ENCODE measurements at regions not wholly inside any gene's neighbourhood (a gene's known extent, or its start where the extent isn't known, plus 50 kb on each side); places are given as distances from the start of the nearest gene placed in this dataset.

DNA sequence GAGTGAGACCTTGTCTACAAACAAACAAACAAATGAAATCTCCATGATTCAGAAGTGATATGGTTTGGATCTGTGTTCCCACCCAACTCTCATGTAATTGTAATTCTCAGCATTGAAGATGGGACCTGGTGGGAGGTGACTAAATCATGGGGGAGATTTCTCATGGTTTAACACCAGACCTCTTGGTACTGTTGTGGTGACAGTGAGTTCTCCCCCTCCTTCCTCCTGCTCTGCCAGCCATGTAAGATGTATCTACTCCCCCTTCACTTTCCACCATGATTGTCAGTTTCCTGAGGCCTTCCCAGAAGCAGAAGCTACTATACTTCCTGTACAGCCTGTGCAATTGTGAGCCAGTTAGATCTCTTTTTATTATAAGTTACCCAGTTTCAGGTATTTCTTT lies 438.4 kb upstream of the THBS1 start:
- no peak for DNase-seq (ENCODE audit: low read depth in 2 of 2)

DNA sequence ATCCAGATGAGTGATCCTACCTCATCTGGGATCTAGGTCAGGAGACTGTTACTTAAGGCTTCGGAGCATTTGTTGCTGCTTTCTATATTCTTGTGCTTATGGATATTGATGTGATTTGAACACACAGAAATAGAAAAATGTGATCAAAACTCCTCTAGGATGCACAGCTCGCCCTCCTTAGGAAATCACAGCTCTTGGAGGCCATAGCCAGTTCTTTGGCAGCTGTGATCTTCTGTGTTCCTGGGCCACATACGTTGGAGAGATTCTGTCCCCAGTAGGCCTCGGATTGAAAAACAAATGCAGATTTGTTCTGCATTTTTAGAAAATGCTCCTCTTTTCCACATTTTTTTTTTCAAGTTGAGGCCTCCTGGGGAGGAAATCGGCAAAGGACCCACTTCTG lies 437.4 kb upstream of the THBS1 start:
- no peak for DNase-seq (ENCODE audit: low read depth in 2 of 2)

DNA sequence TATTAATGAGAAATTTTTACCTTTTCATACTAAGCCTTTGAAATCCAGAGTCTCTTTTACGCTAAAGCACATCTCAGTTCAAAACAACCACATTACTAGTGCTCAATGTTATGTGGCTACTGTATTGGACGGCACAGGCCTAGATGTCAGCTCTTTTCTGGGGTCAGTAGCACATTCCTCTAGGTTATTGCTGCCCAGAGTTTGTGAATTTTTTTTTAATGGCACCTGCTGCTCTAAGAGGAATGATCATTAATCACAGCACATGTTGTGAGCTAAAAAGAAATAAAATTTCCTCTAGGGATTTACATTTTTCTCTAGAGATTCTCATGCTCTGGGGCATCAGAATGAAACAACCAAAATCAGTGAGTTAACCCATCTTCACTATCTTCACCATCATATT lies 436.8 kb upstream of the THBS1 start:
- DNase-seq (ENCODE audit: low read depth in 2 of 2) = no peak

DNA sequence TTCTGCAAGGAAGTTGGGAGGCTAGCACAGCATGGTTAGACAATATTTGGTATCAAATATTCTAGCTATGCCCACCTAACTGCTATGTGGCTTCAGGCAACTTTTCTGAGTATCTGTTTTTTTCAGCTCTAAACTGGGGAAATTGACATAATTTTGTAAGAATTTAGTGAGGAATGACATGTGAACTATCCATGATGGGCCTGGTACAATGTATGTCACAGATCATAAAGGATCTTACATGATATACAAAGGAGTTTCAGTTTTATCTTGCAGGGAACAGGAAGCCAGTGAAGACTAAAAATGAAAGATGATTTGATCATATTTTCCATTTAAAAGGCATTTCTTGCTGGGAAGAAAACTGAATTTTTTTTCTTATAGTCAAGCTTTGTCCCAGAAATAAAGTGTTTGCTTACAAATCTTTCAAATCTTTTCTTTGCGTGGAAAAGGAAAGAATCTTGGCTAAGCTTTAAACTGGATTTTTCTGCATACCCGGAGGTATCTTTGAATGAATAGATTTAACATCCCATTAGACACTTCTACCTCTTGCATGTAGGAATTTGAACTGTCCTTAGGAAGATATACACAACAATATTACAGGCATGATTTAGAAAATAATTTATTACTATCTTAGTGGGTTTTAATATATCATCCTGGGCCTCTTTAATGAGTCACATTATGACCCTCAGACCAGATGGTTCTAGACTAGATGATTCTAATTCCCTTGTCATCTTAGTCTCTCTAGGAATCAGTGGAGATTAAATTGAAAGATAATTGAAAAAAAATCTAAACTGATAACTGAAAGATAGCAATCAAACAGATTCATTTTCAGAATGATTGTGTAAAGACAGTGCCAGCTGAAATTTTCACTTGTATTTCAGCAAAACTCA lies 436.0 kb upstream of the THBS1 start:
- no peak for DNase-seq (ENCODE audit: low read depth in 2 of 2)

DNA sequence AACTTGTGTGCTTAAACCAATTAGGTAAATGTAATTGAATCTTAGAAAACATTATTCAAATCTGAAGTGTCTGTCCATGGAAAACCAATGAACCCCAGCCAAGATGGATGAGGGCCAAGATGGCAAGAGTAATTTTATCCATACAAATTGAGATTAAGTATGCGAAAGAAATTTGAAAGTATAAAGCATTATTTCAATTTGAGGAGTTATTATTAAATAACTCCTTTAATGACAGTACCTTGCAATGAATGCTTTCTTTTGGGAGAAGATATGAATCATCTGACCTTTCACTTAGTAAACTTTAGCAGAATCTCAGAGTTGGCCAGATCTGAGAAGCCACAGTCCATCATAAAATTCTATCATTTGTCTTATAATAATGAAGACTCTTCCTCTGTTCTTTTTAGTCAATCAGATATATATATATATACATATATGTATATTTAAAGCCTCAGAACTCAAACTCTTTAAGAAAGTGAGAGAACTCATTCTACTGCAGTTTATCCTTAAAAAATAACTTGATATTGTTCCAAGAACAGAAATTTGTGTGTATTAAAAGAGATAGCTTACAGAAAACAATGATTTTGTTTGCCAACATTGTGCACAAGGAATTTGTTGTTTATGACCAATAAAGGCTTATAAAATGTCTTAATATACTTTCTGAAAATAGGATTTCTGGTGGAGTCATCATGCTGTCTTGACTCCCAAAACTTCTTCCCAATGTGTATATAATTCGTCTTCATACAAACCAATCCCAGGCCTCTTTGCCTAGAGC lies 434.8 kb upstream of the THBS1 start:
- peak in 1 of 2 donors; percentile 57 for DNase-seq (ENCODE audit: low read depth in 2 of 2)

DNA sequence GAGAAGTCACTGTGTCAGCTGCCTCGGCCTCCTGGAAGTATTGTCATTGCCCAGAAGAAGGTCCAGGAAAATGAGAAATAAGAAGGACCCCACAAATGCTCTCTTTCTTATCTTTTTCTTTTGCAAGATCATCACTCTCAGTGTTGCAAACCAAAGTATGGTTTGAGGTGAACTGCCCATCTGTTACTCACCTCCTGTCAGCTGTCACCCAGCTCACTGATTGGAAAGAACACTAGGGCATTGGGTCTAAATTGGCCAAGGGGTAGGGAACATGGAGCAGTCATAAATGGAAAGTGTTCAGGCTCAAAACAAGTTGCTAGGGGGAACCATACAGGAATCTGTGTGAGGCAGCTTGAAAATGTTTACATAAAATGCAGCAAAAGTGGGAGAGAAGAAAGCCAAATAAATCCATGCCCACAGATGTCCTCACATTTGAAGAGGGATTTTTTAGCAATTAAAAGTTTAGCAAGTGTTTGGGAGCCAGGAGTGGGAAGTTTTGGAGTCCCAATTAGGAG lies 431.2 kb upstream of the THBS1 start:
- no peak for DNase-seq (ENCODE audit: low read depth in 2 of 2)

DNA sequence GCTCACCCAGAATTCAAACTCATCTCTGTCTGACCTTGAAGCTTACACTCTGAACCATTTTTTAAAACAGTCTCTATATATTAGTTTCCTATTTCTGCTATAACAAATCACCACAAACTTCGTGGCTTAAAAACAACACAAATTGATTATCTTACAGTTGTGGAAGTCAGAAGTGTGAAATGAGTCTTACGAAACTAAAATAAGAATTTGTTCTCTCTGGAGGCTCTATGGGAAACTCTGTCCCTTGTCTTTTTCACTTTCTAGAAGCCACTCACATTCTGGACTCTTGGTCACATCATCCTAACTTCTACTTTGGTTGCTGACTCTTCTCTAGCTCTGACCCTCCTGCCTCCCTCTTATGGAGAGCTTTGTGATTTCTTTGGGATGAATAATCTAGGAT lies 429.3 kb upstream of the THBS1 start:
- DNase-seq (ENCODE audit: low read depth in 2 of 2) = no peak

DNA sequence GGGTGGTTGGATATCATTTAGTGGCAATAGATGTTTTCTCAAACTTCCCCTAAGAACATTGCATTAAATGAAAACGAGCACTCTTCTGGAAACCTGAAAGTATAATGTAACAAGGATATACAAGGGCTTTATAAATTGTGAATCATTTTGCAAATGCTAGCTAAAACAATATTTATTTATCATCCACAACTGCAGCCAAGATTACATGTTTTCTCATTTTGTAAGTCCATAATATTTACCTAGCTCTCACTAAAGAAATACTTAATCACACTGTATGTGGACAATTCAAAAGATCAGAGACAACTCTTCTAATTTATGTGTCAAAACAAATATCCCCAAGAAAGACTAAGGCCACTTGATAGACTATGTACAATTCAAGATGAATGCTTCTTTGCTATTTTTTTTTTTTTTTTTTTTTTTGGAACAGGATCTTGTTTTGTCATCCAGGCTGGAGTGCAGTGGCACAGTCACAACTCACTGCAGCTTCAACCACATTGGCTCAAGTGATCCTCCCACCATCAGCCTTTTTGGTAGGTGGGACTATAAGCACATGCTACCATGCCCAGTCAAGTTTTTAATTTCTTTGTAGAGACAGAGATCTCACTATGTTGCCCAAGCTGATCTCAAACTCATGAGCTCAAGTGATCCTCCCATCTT lies 427.7 kb upstream of the THBS1 start:
- DNase-seq (ENCODE audit: low read depth in 2 of 2) = no peak

DNA sequence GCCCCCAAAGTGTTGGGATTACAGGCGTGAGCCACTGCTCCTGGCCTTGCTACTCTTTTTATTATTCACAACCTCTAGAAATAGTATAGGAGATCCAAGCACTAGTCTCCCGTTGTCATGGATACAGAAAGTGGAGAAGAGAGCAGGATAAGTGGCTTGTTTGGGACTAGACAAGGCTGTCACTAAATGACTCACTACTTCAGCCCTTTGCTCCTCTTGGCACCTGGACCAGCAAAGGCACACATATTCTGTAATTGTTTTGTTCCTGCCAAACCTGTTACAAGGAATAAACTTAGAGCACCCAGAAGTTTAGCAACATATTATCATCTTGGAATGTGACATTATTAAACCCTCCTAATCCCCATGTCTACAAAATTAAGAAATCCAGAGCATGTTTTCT lies 427.2 kb upstream of the THBS1 start:
- DNase-seq (ENCODE audit: low read depth in 2 of 2) = peak in 1 of 2 donors; percentile 16

DNA sequence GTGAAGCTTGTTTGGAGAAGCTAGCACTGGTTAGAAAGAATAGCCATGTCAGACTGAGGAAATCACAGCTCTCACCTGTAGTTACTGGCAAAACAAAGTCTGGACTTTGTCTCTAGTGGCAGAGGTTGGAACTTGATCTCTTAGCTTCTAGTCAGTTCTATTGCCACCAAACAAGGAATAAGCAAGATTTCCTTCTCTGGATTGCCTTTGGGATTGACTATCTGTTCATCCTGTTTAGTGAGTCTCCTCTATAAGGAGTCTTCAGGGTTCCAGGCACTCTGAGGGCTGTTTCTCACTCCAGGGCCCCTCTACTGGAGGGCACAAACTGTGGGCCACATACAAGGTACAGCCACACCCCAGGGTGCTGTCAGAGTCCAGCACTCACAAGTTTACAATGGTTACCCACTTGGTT lies 426.6 kb upstream of the THBS1 start:
- DNase-seq (ENCODE audit: low read depth in 2 of 2) = no peak

DNA sequence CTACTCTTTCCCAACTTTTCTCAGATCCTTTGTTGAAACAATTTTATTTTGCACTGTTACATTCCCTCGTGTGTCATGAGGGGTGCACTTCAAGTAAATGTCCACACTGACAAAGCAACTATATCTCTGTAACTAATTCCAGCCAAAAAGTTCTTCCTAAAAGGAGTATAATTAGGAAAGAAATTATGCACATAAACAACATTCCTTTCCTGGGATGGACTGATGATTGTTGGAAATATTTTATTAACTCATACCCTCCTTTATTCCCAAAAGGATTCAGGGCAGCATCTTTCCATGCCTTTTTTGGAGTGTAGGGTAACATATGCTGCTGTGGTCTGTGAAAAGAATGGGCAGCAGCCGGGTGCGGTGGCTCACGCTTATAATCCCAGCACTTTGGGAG lies 426.1 kb upstream of the THBS1 start:
- no peak for DNase-seq (ENCODE audit: low read depth in 2 of 2)

DNA sequence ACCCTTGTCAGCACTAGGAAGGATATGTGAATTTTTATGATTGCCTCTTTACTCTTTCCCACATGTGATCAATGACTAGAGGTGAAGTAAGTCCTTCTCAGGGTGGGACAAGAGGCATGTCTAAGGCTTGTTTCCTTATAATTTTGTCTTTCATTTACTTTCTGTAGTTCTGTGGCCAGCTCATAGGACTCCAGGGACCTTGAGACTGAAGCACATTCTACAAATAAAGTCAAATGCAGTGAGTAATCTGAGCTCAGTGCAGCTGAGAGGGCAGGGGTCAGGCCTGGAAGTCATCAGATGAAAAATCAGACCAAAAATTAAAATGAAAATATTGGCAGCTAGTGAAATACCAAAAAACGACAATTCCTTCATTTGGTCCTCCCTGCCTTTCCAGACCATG lies 424.7 kb upstream of the THBS1 start:
- no peak for DNase-seq (ENCODE audit: low read depth in 2 of 2)

DNA sequence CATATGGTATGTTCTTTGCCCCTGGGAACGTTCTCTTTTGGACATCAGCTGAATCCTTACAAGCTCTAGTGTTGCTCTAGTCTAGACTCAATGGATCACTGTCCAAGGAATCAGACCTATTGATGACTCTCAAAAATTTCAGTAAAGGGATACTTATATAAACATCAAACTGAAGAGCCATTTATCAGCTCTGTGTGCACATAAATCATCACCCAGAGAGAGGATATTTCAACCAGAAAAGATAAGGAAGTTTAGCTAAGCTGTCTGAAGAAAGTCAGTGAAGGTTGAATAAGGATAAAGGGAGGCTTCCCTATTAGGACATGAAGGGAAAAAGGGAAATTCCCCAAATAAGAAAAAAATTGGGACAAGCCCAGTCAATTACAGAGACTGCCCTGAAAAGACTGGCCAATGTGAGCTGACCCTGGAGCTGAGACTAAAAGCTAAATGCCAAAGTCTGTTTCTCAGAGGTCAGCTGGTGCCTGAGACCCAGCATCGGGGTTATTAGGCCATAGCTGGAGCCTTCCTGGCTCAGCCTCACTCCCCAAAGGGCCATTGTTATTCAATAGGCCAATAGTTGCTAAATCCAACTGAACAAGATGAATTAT lies 424.1 kb upstream of the THBS1 start:
- DNase-seq (ENCODE audit: low read depth in 2 of 2) = no peak

DNA sequence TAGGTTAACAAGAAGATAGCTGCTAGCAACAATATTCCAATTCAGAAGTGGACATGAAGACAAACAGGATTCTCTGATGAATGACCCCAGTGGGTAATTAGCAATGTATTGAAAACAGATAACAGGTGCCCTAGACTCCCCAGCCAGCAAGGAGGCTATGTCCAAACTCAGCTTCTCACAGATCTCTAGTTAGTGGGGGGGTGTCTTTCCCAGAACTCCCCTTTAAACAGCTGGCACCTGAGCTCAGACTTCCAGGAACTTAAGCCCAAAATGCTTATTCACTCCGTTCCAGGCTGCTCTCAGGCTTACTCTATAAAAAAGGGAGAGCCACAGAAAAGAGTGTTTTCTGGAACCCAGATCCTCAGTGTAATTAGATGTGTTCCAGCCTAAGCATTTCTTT lies 423.0 kb upstream of the THBS1 start:
- no peak for DNase-seq (ENCODE audit: low read depth in 2 of 2)

DNA sequence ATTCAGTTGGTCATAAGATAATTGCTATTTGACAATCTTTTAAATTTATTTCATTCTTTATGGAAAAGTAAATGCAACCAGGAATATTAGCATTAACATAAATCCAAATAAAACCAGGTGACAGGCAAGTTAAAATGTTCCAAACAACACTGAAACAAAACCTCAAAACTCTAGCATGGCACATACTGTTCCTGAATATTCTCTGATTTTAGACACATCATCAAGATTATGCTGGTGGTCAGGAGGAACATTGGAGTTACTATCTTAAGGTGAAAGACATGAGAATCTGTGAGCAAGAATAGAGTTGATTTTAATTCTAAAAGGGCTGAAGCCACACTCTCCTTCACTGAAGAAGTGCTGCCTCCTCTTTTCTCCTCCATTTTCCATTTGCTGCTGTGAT lies 421.0 kb upstream of the THBS1 start:
- DNase-seq (ENCODE audit: low read depth in 2 of 2) = no peak

DNA sequence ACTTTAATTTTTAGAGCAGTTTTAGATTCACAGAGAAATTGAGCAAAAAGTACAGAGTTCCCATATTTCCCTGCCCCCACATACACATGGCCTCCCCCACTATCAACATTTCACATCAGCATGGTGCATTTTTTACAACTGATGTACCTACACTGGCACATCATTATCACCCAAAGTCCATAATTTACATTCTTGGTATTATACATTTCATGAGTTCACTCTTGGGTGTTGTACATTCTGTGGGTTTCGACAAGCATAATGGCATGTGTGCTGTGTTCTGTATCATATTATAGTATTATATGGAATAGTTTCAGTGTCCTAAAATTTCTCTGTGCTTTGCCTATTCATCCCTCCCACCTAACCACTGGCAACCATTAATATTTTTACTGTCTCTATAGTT lies 419.8 kb upstream of the THBS1 start:
- DNase-seq (ENCODE audit: low read depth in 2 of 2) = no peak

DNA sequence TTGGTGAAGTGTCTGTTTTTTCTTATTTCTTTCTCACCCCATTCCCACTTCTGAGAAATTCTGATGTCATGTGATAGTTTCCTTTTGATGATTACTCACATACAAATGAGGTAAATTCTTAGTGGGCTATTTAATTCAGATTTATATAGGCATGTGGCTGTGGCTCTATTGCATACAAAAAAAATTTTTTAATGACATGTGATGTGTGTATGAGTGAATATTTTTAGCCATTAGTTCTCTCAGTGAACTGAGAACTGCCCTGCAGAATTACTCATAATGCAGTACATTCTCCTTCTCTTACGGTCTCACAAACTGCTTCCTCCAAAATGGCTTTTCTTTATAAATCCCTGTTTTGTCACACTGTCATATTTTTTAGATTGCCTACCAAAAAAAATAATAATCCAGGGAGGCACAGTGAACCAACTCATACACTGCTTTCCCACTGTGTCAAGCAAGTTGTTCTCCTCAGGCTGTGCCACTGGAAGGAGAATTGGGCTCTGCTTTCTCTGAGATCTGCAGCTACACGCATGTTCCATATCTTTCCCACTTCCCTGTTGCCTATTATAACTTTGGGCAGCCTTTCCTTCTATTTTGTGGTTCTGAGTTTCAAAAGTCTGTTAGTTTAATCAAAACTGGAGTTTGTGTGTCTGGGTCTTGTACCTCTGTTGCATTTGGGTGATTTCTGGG lies 415.7 kb upstream of the THBS1 start:
- DNase-seq (ENCODE audit: low read depth in 2 of 2) = peak in 1 of 2 donors; percentile 39

DNA sequence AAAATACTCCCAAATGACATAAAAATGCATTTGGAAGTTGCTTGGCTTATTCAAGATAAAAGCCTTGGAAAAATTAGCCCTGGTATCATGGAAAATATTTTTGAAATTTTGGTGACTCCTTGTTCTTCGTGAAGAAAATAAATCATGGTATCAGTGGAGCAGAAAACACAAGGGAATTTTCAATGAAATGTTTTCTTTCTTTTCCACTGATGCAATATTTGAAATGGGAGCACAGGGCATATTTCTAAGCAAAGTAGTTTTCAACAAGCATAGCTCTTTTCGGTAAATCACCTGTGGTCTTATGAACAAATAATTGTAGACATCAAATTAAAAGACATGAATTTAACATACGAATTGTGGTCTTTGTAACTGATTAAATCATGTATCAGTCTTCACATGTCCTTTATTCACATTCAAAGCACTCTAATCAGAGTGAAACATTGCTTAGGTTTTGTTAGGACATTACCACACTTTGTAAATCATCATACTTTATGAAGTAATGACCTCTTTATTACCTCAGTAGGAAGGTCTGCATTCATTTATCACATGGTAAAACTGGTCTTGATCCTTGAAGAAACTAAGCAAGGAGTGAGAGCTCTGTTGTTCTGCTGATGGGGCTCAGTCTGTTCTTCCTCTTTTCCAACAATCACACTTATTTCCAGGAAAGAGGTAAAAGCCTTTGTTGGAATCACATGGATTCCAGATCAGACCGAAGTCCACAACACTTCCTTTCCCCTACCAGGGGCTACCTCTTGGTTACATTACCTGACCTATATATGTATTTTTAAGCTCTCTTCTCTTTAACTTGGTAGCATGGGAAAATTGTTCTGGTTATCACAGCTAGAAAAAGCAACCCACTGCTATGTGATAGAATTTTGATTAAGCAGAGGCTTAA lies 413.5 kb upstream of the THBS1 start:
- DNase-seq (ENCODE audit: low read depth in 2 of 2) = no peak

DNA sequence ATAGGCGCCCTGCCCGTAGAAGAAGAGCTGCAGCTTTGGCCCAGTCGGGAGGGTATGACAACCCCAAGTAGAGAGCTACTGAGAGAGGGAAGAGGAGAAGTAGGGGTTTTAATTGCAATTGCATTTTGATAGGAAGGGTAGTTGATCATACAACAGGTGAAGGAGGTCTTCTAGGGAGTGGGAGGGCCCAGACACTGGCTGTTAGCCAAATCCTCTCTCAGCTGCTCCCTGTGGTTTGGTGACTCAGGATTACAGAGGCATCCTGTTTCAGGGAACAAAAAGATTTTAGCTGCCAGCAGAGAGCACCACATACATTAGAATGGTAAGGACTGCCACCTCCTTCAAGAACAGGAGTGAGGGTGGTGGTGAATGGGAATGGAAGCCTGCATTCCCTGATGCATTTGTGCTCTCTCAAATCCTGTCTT lies 408.9 kb upstream of the THBS1 start:
- DNase-seq (ENCODE audit: low read depth in 2 of 2) = peak; percentile 89 to 99
